Fibroblast of pulmonary artery (primary cell): ENCODE measurements at regions not wholly inside any gene's neighbourhood (a gene's known extent, or its start where the extent isn't known, plus 50 kb on each side); places are given as distances from the start of the nearest gene placed in this dataset.

Experiments
- DNase-seq: peaks from one replicate; pipeline ENCODE4 v3.0.0-alpha.2; 2010; ENCODE audit warnings: low read depth
- H3K4me3 ChIP-seq: replicated peaks from 2 replicates; pipeline ENCODE4 v1.5.1; 2011; ENCODE audit warnings: low read depth, mild to moderate bottlenecking, control low read depth, low read length, moderate library complexity
- CTCF ChIP-seq: IDR thresholded peaks from 2 replicates; pipeline ENCODE4 v1.5.1; 2011; ENCODE audit warnings: mild to moderate bottlenecking, control low read depth, low read length, inconsistent platforms; ENCODE audit errors: missing control alignments

- TF ChIP-seq CTCF = no peak
- no peak for DNase-seq
- H3K4me3 ChIP-seq = no peak overlapping the region
Observed at GRCh38 chrX:42414057-42414456, 363.9 kb downstream of the PPP1R2C start.

- no peak overlapping the region for H3K4me3 ChIP-seq
- no peak for TF ChIP-seq CTCF
- no peak for DNase-seq
Observed at GRCh38 chrX:42399632-42400024, 378.3 kb downstream of the PPP1R2C start.

GRCh38 chrX:42398967-42399631, 378.9 kb downstream of the PPP1R2C start:
- DNase-seq = no peak
- H3K4me3 ChIP-seq = no peak overlapping the region
- TF ChIP-seq CTCF = no peak

- TF ChIP-seq CTCF = no peak
- no peak for DNase-seq
Observed at GRCh38 chrX:42396136-42396535, 381.8 kb downstream of the PPP1R2C start.

GRCh38 chrX:42392846-42393245, 385.1 kb downstream of the PPP1R2C start:
- no peak for TF ChIP-seq CTCF
- H3K4me3 ChIP-seq = no peak overlapping the region
- no peak for DNase-seq

More at GRCh38 chrX:42396136-42396535, 381.8 kb downstream of the PPP1R2C start:
- H3K4me3 ChIP-seq = no peak overlapping the region

GRCh38 chrX:42386681-42387080, 391.3 kb downstream of the PPP1R2C start:
- H3K4me3 ChIP-seq = no peak overlapping the region
- TF ChIP-seq CTCF = no peak
- DNase-seq = no peak

GRCh38 chrX:42385730-42386129, 392.2 kb downstream of the PPP1R2C start:
- H3K4me3 ChIP-seq = no peak overlapping the region
- DNase-seq = no peak
- no peak for TF ChIP-seq CTCF
